HUES48 (cell line): ENCODE measurements at regions not wholly inside any gene's neighbourhood (a gene's known extent, or its start where the extent isn't known, plus 50 kb on each side); places are given as distances from the start of the nearest gene placed in this dataset.
"Not testable (repeated sequence)": the region's sequence is repeated elsewhere in the genome, so short reads cannot be mapped to it uniquely, and the experiment has no call there.

ENCODE experiments used
- H3K27ac ChIP-seq: one replicate; pipeline ENCODE4 v1.7.0; 2013; ENCODE audit warnings: low read depth, low read length, inconsistent platforms
- H3K27me3 ChIP-seq: 2 replicates; pipeline ENCODE4 v1.6.1; 2013; ENCODE audit warnings: mild to moderate bottlenecking, low read length; ENCODE audit not compliant: control insufficient read depth, insufficient read depth
- H3K36me3 ChIP-seq: 2 replicates; pipeline ENCODE4 v1.6.1; 2013; ENCODE audit warnings: low read length; ENCODE audit not compliant: control insufficient read depth, insufficient read depth
- H3K4me1 ChIP-seq: 2 replicates; pipeline ENCODE4 v1.6.1; 2013; ENCODE audit warnings: mild to moderate bottlenecking, low read length; ENCODE audit not compliant: control insufficient read depth, insufficient read depth
- H3K4me3 ChIP-seq: 2 replicates; pipeline ENCODE4 v1.5.1; 2013; ENCODE audit warnings: mild to moderate bottlenecking, low read depth, low read length
- H3K9ac ChIP-seq: 2 replicates; pipeline ENCODE4 v1.6.1; 2013; ENCODE audit warnings: mild to moderate bottlenecking, low read depth, low read length, moderate library complexity
- H3K9me3 ChIP-seq: 2 replicates; pipeline ENCODE4 v1.6.1; 2013; ENCODE audit warnings: low read length; ENCODE audit not compliant: control insufficient read depth, insufficient read depth

DNA sequence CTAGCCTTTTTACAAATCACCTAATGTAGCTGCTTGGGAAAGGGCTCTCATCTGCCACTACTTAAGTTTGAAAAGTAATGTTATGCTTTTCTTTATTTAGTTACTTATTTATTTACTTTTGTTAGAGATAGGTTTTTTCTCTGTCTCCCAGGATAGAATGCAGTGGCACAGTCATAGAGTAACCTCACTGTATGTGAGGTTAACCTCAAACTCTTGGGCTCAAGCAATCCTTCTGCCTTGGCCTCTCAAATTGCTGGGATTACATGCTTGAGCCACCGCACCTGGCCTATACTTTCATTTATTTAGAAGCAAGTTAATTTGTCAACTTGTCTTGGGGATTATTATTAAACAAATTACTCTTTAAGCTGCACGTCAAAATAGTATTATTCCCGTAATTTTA, 1814.6 kb downstream of the KHDRBS2 start:
- H3K27me3 ChIP-seq, H3K4me1 ChIP-seq, H3K4me3 ChIP-seq, H3K9me3 ChIP-seq, H3K36me3 ChIP-seq, H3K9ac ChIP-seq, H3K27ac ChIP-seq: not testable (repeated sequence)

DNA sequence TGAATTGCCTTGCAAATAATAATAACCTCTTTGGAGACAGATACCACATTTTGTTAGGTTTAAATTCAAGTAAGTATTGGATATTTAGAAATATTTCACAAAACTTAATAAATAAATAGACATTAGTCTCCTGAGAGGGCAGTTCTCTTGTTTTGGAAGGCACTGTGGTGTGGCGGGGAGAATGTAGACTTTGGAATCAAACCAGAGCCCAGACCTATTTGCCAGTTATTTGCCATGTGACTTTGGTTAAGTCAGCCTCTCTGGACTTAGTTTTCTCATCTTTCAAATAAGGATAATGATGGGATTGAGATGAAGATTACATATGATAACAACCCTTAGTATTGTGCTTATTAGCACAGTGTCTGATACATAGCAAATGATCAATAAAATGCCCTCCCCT, 1835.6 kb downstream of the KHDRBS2 start:
- H3K9ac ChIP-seq, H3K27me3 ChIP-seq, H3K4me1 ChIP-seq, H3K36me3 ChIP-seq, H3K27ac ChIP-seq, H3K9me3 ChIP-seq, H3K4me3 ChIP-seq: not testable (repeated sequence)

DNA sequence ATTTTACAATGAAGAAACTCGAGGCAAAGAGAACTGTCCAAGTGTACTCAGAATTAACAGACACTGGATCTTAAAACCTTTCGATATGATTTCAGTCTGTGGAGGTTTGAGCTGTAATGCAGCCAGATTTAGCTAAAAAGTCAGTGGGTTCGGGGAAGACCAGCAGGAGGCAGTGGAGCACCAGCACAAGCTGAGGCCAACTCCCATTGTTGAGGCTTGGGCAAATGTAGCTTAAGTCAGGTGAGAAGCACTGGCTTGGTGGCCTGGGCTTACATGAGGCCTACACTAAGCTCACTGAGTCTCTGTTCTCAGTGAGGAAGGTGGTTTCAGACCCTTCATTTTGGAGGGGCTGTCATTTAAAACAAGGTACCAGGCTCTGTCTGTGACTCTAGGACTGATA, 1841.5 kb downstream of the KHDRBS2 start:
- not testable (repeated sequence) for H3K36me3 ChIP-seq, H3K27me3 ChIP-seq

DNA sequence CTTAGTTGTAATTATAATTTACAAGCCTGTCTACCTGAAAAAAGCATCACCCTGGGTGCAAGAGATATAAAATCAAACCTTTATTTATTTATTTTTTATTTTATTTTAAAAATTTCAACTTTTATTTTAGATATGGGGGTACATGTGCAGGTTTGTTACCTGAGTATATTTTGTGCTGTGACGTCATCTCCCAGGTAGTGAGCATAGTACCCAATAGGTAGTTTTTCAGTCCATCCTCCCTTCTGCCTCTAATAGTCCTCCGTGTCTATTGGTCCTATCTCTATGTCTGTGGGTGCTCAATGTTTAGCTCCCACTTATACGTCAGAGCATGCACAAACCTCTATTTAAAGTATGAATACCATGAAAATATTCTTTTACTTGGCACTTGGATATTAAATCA, 1846.3 kb downstream of the KHDRBS2 start:
- not testable (repeated sequence) for H3K27me3 ChIP-seq, H3K4me3 ChIP-seq, H3K9ac ChIP-seq, H3K27ac ChIP-seq, H3K4me1 ChIP-seq, H3K36me3 ChIP-seq, H3K9me3 ChIP-seq

More for the DNA sequence above, 1841.5 kb downstream of the KHDRBS2 start:
- not testable (repeated sequence) for H3K9me3 ChIP-seq, H3K9ac ChIP-seq, H3K4me1 ChIP-seq, H3K4me3 ChIP-seq, H3K27ac ChIP-seq

- not testable (repeated sequence) for H3K9ac ChIP-seq, H3K27ac ChIP-seq, H3K4me3 ChIP-seq, H3K9me3 ChIP-seq, H3K36me3 ChIP-seq, H3K4me1 ChIP-seq, H3K27me3 ChIP-seq
These were observed 1863.3 kb downstream of the KHDRBS2 start for GRCh38 chr6:60422691-60423090.

DNA sequence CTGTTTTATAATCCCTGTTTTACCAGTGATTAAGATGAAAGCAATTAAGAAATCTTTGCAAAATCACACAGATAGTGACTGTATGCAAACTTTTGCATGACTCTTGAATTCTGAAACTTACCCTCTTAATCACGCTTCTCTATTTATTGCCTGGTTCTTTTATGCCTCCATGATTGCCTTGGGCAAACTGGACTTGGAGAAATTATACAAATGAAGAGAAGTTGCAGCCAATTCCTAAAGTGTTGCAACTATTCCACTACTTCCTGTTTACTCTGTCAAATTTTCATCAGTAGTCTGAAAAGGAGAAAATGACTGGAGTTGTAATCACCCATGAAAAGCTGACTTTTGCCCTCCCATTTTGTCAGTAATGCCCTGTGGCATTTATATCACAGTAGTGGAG, 1869.9 kb downstream of the KHDRBS2 start:
- not testable (repeated sequence) for H3K27me3 ChIP-seq, H3K4me3 ChIP-seq, H3K4me1 ChIP-seq, H3K36me3 ChIP-seq, H3K9me3 ChIP-seq, H3K9ac ChIP-seq, H3K27ac ChIP-seq

DNA sequence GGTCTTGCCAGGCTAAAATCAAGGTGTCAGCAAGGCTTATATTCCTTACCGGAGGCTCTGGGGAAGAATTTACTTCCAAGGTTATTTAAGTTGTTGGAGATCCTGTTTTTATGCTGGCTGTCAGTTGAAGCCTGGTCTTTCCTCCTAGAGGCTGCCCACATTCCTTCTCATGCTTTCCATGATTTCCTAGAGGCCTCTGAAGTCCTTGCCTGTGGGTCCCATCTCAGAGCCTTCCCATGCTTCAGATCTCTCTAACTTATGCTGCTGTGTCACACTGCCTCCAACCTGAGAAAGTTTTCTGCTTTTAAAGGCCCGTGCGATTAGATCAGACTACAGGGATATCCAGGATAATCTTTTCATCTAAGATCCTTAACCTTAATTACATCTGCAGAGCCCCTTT, 1877.3 kb downstream of the KHDRBS2 start:
- not testable (repeated sequence) for H3K36me3 ChIP-seq

GRCh38 chr6:60403268-60403667, 1882.8 kb downstream of the KHDRBS2 start:
- not testable (repeated sequence) for H3K4me1 ChIP-seq, H3K36me3 ChIP-seq, H3K27me3 ChIP-seq, H3K27ac ChIP-seq, H3K9me3 ChIP-seq, H3K9ac ChIP-seq, H3K4me3 ChIP-seq

More for the DNA sequence above, 1877.3 kb downstream of the KHDRBS2 start:
- H3K27ac ChIP-seq, H3K4me1 ChIP-seq, H3K9me3 ChIP-seq, H3K4me3 ChIP-seq, H3K27me3 ChIP-seq, H3K9ac ChIP-seq: not testable (repeated sequence)

- not testable (repeated sequence) for H3K36me3 ChIP-seq
These were observed 1883.5 kb downstream of the KHDRBS2 start for GRCh38 chr6:60402490-60402889.

DNA sequence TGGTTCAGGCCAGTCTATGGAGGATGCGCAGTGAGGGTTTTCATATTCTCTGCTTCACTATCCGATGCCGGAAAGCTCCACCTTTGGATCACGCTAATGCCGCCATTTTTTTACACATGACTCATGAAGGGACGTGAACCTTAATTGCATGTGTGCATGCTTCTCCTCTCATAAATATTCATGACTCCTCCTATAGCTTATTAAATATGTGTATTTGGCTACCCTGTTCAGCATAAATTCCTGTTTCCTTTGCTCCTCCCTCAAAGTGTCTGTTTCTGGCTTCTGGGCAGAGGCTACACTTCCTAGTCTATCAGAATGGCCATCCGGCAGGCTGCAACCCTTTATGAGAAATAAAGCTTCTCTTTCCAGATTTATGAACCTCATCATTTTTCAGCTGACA, 1890.8 kb downstream of the KHDRBS2 start:
- H3K27ac ChIP-seq, H3K4me3 ChIP-seq, H3K9ac ChIP-seq, H3K27me3 ChIP-seq, H3K9me3 ChIP-seq, H3K4me1 ChIP-seq, H3K36me3 ChIP-seq: not testable (repeated sequence)

More at GRCh38 chr6:60402490-60402889, 1883.5 kb downstream of the KHDRBS2 start:
- H3K27me3 ChIP-seq, H3K27ac ChIP-seq, H3K9me3 ChIP-seq, H3K4me1 ChIP-seq, H3K4me3 ChIP-seq, H3K9ac ChIP-seq: not testable (repeated sequence)

GRCh38 chr6:60392969-60393368, 1893.1 kb downstream of the KHDRBS2 start:
- H3K27me3 ChIP-seq, H3K4me3 ChIP-seq, H3K9ac ChIP-seq, H3K9me3 ChIP-seq, H3K36me3 ChIP-seq, H3K4me1 ChIP-seq: not testable (repeated sequence)
- H3K27ac ChIP-seq = peak overlapping the region; percentile 42

- not testable (repeated sequence) for H3K9ac ChIP-seq, H3K36me3 ChIP-seq, H3K4me1 ChIP-seq, H3K27ac ChIP-seq, H3K9me3 ChIP-seq, H3K4me3 ChIP-seq, H3K27me3 ChIP-seq
These were observed 1896.9 kb downstream of the KHDRBS2 start for GRCh38 chr6:60389094-60389493.
